GM13976 (cell line): ENCODE measurements at regions not wholly inside any gene's neighbourhood (a gene's known extent, or its start where the extent isn't known, plus 50 kb on each side); places are given as distances from the start of the nearest gene placed in this dataset.

ENCODE experiments used
- DNase-seq: peaks from one replicate; pipeline ENCODE4 v3.0.0; 2012; ENCODE audit warnings: low spot score
- in situ Hi-C: fragments of 300-500 bp; cut with MboI; formaldehyde crosslinking; loops from one replicate; pipeline ENCODE4 v1.12.0; 2022; ENCODE audit warnings: low sequenced_read_pairs, mixed read lengths, inconsistent platforms; ENCODE audit not compliant: unreplicated experiment
- TF ChIP-seq, protein P1 (sequence below): IDR thresholded peaks from 2 replicates; pipeline ENCODE4 v1.5.1; 2012; ENCODE audit warnings: borderline replicate concordance, mild to moderate bottlenecking; ENCODE audit not compliant: insufficient read depth; ENCODE audit errors: extremely low read depth, missing control alignments, control extremely low read depth

DNA sequence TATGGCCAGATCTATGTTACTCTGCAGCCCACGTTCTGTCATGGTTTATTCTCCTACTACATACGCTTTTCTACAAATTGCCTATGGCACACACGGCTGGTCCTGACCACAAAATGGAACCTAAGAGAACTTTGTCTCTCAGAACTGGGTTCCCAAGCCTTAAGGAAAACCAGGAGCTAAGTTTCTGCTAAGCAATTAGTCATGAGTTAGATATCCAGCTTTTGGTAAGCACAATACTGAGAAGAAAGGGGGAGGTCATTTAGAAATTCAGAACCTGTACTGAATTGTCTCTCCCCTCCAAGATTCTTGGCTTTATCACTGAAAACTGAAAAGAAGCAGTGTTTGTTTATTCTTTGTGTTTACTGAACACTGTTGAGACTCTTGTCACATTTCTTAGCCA, 283.5 kb upstream of the TANK start:
- TF ChIP-seq, protein P1, sequence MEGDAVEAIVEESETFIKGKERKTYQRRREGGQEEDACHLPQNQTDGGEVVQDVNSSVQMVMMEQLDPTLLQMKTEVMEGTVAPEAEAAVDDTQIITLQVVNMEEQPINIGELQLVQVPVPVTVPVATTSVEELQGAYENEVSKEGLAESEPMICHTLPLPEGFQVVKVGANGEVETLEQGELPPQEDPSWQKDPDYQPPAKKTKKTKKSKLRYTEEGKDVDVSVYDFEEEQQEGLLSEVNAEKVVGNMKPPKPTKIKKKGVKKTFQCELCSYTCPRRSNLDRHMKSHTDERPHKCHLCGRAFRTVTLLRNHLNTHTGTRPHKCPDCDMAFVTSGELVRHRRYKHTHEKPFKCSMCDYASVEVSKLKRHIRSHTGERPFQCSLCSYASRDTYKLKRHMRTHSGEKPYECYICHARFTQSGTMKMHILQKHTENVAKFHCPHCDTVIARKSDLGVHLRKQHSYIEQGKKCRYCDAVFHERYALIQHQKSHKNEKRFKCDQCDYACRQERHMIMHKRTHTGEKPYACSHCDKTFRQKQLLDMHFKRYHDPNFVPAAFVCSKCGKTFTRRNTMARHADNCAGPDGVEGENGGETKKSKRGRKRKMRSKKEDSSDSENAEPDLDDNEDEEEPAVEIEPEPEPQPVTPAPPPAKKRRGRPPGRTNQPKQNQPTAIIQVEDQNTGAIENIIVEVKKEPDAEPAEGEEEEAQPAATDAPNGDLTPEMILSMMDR = no peak
- DNase-seq = no peak
- in situ Hi-C loops = no loop called here

DNA sequence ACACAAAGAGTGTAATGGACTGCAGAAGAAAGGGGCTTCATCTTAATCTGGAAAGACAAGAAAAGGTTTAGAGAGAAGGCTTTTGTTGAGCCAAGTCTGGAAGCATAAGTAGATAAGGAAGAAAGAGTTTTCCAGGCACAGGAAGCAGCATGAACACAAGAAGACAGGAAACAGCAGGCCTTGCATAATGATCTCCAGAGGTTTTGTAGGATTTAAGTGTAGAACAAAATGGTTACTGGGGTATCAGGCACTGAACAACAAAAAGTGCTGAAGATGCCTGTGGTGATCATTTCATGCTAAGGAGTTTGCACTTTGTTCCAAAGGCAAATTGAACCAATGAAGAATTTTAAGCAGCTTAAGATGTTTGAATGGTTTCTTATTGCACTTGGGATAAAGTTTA, 281.6 kb upstream of the TANK start:
- in situ Hi-C loops = no loop called here
- TF ChIP-seq, protein P1 = no peak

DNA sequence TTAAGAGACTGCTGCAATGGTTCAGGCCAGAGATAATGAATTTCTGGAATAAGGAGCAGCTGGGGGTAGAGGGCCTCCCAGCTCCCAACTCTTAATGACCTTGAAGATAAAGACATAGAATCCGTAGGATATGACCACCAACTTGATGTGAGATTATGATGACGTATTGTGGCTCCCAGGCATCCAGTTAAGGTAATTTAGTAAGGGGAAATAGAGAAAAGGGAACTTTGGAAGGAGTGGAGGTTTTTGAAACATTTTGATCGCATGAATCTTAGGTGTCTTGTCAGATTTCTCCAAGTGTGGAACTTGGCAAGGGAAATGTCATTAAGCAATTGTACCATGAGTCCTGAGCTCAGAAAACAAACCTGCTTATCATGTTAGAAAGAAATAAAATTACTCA, 277.3 kb upstream of the TANK start:
- no peak for DNase-seq
- TF ChIP-seq, protein P1 = no peak
- in situ Hi-C loops = no loop called here

More for the DNA sequence above, 281.6 kb upstream of the TANK start:
- no peak for DNase-seq

DNA sequence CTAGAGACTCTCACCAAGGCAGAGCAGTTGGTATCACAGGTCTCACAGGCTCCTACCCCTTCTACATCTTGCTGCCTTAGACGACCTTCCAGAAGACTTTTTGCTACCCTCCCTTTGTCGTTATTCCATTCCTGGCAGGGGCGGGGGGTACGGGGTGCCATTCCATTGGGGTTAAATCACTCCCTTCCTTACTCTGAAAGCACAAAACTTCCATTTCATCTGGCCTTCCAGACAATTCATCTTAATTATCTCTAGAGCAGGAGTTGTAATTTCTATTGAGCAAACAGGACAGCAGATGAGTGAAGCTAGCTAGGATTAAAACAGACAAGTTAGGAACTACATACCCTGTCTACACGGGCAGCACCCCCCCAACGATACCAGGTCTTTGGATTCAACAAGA, 276.2 kb upstream of the TANK start:
- no peak for DNase-seq
- TF ChIP-seq, protein P1 = no peak
- in situ Hi-C loops = no loop called here

DNA sequence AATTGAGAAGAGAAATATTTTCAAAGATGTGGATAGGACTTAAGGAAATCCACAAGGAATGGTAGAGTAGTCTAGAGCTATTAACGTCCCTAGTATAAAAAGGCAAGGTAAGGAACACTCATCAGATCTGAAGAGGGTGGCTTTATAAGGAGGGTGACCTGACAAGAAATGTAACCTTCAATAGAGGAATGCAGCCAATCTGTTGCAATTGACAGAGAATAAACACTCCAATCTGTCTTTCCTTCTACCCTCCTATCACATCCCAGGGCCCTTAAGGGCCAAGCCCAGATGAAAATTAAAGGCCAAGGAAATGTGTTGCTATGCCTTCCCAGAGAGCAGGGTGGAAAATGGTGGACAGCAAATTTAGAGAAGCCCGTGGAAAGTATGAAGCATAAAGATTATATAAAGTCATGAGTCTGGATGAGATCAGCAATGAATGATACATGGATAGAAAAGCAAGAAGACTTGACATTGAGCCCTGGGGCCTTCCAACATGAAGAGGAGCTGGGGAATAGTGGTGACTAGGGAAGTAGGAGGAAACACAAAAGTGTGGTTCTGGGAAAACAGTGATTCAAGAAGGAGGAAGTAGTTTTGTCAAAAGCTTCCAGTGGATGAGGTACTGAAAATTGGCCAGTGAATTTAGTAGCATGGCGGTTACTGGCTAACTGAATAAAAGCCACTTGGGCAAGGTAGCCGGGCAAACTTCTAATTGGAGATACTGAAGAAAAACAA, 270.6 kb upstream of the TANK start:
- in situ Hi-C loops = no loop called here
- TF ChIP-seq, protein P1 = no peak
- no peak for DNase-seq

DNA sequence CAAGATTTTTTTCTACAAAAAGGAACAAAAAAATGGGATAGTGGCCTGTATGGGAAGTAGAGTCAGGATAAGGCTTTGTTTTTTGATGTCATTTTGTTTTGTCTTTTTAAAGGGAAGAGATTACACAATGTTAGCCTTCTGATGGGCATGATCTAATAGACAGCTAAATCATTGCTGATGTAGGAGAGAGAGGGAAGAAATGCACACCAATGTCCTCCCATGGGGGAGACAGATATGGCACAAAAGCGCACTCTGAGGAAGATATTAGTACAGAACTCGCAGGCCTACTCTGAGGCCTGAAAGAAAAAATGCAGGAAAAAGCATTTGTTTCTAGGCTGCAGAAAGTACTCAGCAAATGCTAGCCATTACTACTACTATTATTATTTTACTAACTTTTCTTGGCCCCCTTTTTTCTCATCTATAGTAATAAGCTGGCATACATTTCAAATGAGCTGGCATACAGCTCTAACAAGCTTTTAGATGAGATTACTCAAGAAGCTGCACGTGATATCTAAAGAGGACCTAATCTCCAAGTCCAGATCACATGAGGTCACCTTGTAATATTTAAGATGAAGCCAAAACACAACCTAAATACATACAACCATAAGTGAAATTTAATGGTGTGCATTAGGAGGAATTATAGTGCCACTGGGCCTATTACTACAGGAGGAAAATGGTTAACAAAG, 269.4 kb upstream of the TANK start:
- no peak for DNase-seq
- in situ Hi-C loops = no loop called here
- TF ChIP-seq, protein P1 = no peak

DNA sequence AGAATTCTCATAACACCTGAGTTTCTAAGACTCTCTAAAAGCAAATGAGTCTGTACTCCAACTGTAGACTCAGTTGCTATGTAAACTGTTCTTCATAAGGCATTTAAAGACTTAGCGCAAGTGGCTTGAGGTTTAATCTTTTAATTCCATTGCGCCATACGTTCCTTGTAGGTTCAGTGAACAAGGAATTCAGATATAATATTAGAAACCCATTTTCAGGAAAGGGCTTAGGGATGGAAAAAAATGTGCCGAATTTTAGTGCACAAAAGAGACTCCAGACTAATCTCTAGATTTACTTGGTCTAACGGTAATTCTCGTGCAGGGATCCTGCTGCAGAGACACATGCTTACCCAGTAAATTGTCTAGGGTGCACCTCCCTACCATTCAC, 268.9 kb upstream of the TANK start:
- TF ChIP-seq, protein P1 = no peak
- no peak for DNase-seq
- in situ Hi-C loops = no loop called here
